ENCODE measurements at regions not wholly inside any gene's neighbourhood (a gene's known extent, or its start where the extent isn't known, plus 50 kb on each side); places are given as distances from the start of the nearest gene placed in this dataset.

- ATAC-seq = no peak
- TF ChIP-seq CREB5 (CRISPR knock-in tag; IDR thresholded peaks at IDR 0.05; ENCODE audit: low read depth) = no peak
- TF ChIP-seq ZC3H10 (CRISPR knock-in tag; IDR thresholded peaks at IDR 0.05) = no peak
- TF ChIP-seq CSDC2 (CRISPR knock-in tag; IDR thresholded peaks at IDR 0.05) = no peak
- TF ChIP-seq OSR1 (CRISPR knock-in tag; IDR thresholded peaks at IDR 0.05) = no peak
- no peak for TF ChIP-seq POU6F1 (CRISPR knock-in tag; IDR thresholded peaks at IDR 0.05; ENCODE audit: borderline replicate concordance, low read depth)
- TF ChIP-seq GLIS3 (CRISPR knock-in tag; IDR thresholded peaks at IDR 0.05) = no peak
- no peak for TF ChIP-seq TSHZ2 (CRISPR knock-in tag; IDR thresholded peaks at IDR 0.05)
- no peak for TF ChIP-seq TCF4 (CRISPR knock-in tag; IDR thresholded peaks at IDR 0.05; ENCODE audit: borderline replicate concordance)
- no peak for TF ChIP-seq CSRNP3 (CRISPR knock-in tag; IDR thresholded peaks at IDR 0.05)
- no peak for TF ChIP-seq PPARA (CRISPR knock-in tag; IDR thresholded peaks at IDR 0.05; ENCODE audit: borderline replicate concordance)
- TF ChIP-seq ZFP3 (CRISPR knock-in tag; IDR thresholded peaks at IDR 0.05) = no peak
- no peak for TF ChIP-seq SNAI2 (CRISPR knock-in tag; IDR thresholded peaks at IDR 0.05)
- TF ChIP-seq PATZ1 (CRISPR knock-in tag; IDR thresholded peaks at IDR 0.05; ENCODE audit: borderline replicate concordance) = no peak
- TF ChIP-seq ISL1 (CRISPR knock-in tag; IDR thresholded peaks at IDR 0.05) = no peak
- no peak for TF ChIP-seq RARB (CRISPR knock-in tag; IDR thresholded peaks at IDR 0.05)
- no peak for TF ChIP-seq TOX (CRISPR knock-in tag; IDR thresholded peaks at IDR 0.05; ENCODE audit: borderline replicate concordance)
- no peak for TF ChIP-seq ZNF565 (CRISPR knock-in tag; conservative IDR thresholded peaks at IDR 0.05; ENCODE audit: low read depth)
- no peak for TF ChIP-seq ZNF70 (CRISPR knock-in tag; IDR thresholded peaks at IDR 0.05)
- no peak for TF ChIP-seq ESRRG (CRISPR knock-in tag; IDR thresholded peaks at IDR 0.05)
Measured at GRCh38 chr19:32063601-32064000, 281.8 kb upstream of the ZNF507 start.

GRCh38 chr19:32066056-32066455, 279.4 kb upstream of the ZNF507 start:
- no peak for ATAC-seq
- TF ChIP-seq CSRNP3 (CRISPR knock-in tag; IDR thresholded peaks at IDR 0.05) (no peak), SNAI2 (CRISPR knock-in tag; IDR thresholded peaks at IDR 0.05) (no peak), ARNTL (CRISPR knock-in tag; IDR thresholded peaks at IDR 0.05; ENCODE audit: borderline replicate concordance, low read depth) (no peak), ZC3H10 (CRISPR knock-in tag; IDR thresholded peaks at IDR 0.05) (no peak)

GRCh38 chr19:32067685-32068084, 277.7 kb upstream of the ZNF507 start:
- no peak for ATAC-seq
- TF ChIP-seq PATZ1 (CRISPR knock-in tag; IDR thresholded peaks at IDR 0.05; ENCODE audit: borderline replicate concordance) = no peak
- TF ChIP-seq CREB5 (CRISPR knock-in tag; IDR thresholded peaks at IDR 0.05; ENCODE audit: low read depth) = no peak
- TF ChIP-seq POU6F1 (CRISPR knock-in tag; IDR thresholded peaks at IDR 0.05; ENCODE audit: borderline replicate concordance, low read depth) = no peak
- TF ChIP-seq PPARA (CRISPR knock-in tag; IDR thresholded peaks at IDR 0.05; ENCODE audit: borderline replicate concordance) = no peak
- TF ChIP-seq TCF4 (CRISPR knock-in tag; IDR thresholded peaks at IDR 0.05; ENCODE audit: borderline replicate concordance) = no peak
- no peak for TF ChIP-seq RARB (CRISPR knock-in tag; IDR thresholded peaks at IDR 0.05)
- TF ChIP-seq ZNF70 (CRISPR knock-in tag; IDR thresholded peaks at IDR 0.05) = no peak
- no peak for TF ChIP-seq CSDC2 (CRISPR knock-in tag; IDR thresholded peaks at IDR 0.05)
- TF ChIP-seq ZNF8 (CRISPR knock-in tag; IDR thresholded peaks at IDR 0.05) = no peak
